HTR-8/SVneo (cell line): ENCODE measurements at regions not wholly inside any gene's neighbourhood (a gene's known extent, or its start where the extent isn't known, plus 50 kb on each side); places are given as distances from the start of the nearest gene placed in this dataset.

Experiments
- DNase-seq: peaks from one replicate; pipeline ENCODE4 v3.0.0; 2011; ENCODE audit warnings: low spot score, mixed read lengths; ENCODE audit not compliant: insufficient read length
- FAIRE-seq: peaks from 2 replicates; lab custom pipeline; 2011; peaks lifted over from hg19 to GRCh38; lab: Jason Lieb, UNC

DNA sequence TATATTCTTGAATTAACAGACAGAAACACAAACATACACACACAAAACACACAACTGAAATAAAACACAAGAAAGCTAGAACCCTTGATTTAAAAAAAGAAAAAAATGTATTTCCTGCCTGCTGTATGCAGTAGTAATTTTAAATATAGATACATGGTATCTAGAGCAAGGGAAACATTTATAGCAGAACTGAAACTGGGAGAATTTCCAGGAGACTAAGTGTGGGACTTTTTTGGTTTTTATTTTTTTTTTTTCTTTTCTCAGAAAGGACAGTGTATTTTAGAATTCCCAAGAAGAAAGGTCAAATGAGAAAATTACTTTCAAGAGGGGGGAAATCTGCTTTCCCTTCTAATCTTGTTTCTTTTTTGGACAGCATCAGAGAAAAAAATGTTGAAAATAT is 558.9 kb upstream of the PKDCC start:
- no peak for DNase-seq
- FAIRE-seq, result no peak

DNA sequence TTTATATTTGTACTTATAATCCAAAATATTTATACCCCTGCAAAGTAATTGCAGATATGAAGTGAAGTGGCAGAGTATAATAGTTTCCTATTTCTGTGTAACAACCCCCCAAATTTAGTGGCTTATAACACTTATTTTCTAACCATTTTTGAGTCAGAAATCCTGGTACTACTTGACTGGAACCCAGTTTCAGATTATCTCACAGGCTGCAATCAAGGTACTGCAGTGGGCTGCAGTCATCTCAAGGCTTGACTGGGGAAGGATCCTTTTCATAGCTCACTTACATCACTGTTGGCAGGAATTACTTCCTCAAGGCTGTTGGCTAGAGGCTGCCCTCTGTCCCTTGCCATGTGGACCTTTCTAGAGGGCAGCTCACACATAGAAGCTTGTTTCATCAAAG is 558.2 kb upstream of the PKDCC start:
- DNase-seq (no peak), FAIRE-seq (no peak)

DNA sequence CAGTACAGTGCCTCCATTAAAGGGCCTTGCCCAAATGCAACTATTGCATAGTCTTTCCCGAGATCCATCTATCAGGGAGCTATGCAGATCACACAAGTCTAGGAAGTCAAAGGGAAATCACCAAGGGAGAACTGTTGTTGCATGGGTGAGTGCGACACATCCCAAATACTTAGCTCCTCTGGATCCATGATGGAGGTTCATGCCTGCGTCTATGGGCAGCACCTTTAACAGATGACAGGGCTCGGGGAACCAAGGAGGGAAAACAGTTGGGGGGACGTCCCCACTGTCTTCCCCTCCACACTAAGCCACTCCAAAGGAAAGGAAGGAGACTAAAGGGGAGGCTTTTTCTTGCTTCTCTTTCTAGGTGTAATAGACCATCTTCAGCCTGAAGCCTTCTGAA is 552.8 kb upstream of the PKDCC start:
- no peak for DNase-seq
- FAIRE-seq, result no peak

GRCh38 chr2:41496908-41497307 is 550.9 kb upstream of the PKDCC start:
- FAIRE-seq (no peak), DNase-seq (no peak)

- DNase-seq, result no peak
Measured at GRCh38 chr2:41498781-41499180, 549.0 kb upstream of the PKDCC start.

GRCh38 chr2:41500895-41501294 is 546.9 kb upstream of the PKDCC start:
- DNase-seq (no peak), FAIRE-seq (no peak)

More at GRCh38 chr2:41498781-41499180, 549.0 kb upstream of the PKDCC start:
- FAIRE-seq, result no peak

DNA sequence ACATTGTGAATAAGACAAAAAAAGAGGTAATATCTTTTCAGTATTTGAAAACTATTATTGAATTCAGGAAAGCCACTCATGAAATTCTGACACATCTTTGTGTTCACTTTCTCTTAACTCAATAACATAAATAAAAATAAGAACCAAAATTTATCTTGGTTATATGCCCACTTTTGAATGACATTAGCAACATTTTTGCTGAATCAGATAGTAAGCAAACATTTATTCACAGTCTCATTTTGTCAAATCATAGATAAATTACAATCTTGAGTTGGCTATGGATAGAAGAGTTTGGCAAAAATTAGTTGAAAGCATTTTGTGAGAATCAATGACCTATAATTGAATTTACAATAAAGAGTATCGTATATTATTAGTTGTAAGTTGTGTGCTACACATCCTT is 545.1 kb upstream of the PKDCC start:
- DNase-seq (no peak), FAIRE-seq (no peak)

GRCh38 chr2:41504532-41504931 is 543.3 kb upstream of the PKDCC start:
- no peak for DNase-seq
- no peak for FAIRE-seq

DNA sequence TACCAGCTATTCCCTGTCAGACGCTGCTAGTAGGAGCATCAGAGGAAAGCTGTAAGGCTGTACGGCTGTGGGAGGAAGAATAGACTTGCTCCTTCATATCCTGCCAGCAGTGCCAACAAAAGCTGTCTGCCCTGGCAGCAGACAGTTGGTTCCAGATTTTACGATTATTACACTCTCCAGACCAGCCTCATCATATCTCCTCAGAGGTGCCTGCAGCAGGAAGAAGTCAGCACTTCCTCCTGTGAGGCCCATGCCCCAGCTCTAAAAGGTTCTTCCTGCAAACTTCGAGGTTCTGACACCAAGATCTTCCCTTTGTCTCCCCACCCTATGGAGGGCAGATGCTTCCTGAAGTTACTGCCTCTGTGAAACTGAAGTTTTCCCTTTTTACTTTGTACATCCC is 537.7 kb upstream of the PKDCC start:
- DNase-seq (no peak), FAIRE-seq (no peak)

GRCh38 chr2:41521211-41521610 is 526.6 kb upstream of the PKDCC start:
- no peak for FAIRE-seq

GRCh38 chr2:41527525-41528323 is 520.1 kb upstream of the PKDCC start:
- no peak for DNase-seq
- FAIRE-seq, result no peak

More at GRCh38 chr2:41521211-41521610, 526.6 kb upstream of the PKDCC start:
- DNase-seq, result no peak

DNA sequence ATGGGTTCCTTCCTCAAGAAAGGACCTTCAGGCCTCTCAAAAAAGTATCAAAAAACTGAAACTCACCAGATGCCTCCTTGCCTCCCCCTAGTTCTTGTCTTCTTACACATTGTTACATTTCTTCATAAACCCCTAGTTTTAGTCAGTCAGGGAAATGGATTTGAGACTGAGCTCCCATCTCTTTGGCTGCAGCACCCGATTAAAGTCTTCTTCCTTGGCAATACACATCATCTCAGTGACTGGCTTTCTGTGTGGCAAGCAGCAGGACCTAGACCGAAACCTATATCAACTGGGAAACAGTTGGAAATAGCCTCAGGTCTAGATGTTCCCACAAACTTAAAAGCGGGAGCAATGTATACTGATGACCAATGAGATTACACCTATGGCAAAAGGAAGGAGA is 512.2 kb upstream of the PKDCC start:
- no peak for DNase-seq
- FAIRE-seq, result no peak

DNA sequence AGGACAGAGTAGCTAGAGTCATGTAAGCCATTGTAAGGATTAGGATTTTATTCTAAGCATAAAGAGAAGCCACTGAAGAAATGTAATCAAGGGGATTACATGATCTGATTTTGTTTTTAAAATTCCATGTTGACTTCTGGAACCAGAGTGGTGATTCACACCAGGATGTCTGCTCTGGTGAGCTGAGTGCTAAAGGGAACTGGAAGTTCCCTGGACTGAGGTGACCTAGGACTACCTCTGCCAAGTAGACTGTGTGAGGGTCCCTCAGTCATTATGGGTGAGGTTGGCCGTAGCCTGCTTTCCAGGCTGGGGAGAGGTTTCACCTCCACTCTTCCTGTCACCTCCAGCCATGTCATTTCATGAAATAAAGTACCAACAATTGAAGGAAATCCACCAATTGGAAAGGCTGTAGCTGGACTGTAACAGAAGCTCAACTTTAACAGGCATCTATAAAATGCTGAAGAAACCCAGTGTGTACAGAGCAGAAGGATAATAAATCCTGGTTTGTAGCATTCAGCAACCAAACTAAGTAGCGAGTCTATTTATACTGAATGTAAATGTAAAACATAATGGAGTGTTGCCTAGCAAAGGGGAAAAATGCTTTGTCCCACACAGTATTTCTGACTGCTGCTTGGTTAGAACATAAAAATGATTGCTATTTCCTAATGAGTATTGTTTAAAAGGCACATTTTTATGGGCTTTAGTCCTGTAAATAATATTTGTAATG is 507.4 kb upstream of the PKDCC start:
- no peak for DNase-seq
- no peak for FAIRE-seq

DNA sequence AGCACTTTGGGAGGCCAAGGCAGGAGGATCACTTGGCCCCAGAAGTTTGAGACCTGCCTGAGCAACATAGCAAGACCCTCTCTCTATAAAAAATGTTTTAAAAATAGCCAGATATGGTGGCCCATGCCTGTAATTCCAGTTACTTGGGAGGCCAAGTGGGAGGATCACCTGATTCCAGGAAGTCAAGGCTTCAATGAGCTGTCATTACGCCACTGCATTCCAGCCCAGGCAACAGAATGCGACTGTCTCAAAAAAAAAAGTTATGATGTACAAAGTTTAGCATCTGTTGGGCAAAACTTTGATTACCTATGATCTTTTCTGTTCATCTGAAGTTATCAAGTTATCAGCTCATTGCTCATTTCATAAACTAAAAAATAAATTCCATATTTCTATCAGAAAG is 504.1 kb upstream of the PKDCC start:
- FAIRE-seq, result no peak

DNA sequence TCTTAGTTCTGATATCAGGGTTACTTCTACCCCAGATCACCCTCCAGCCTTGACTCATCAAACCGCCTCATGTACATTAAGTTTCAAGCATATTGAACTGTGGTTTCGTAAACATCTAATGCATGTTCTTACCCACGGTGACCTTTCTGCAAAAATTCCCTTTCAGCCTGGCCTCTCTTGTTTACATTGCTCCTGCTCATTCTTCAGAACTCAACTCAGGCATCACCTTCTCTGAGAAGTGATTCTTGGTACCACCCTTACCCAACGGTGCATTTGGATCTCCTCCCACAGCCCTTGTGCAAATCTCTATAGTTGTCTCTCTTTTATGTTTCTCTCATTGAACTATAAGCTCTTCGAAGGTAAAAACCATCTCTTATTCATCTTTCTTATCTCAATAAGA is 503.1 kb upstream of the PKDCC start:
- DNase-seq, result no peak
- FAIRE-seq, result no peak

More for the DNA sequence above, 504.1 kb upstream of the PKDCC start:
- DNase-seq, result no peak

- no peak for FAIRE-seq
Measured at GRCh38 chr2:41546031-41546430, 501.8 kb upstream of the PKDCC start.

DNA sequence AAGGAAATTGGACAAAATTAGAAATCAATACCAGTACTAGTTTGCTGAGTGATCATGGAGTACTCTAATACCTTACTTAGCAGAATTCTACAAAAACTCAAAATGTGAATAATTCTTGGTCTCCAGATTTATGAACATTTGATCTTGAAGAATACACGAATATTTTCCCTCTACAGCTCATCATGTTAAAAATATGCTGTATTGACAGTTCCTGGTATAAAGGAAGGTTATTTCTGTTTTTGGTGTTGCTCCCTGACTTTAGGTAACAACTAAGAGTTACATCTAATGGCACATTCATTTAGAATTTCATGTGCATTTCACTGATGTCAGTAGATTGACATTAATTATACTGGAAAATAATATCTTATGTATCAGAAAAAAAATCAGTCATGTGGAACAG is 479.2 kb upstream of the PKDCC start:
- FAIRE-seq, result no peak
- no peak for DNase-seq

More at GRCh38 chr2:41546031-41546430, 501.8 kb upstream of the PKDCC start:
- no peak for DNase-seq

- FAIRE-seq, result no peak
- no peak for DNase-seq
Measured at GRCh38 chr2:41572154-41572553, 475.7 kb upstream of the PKDCC start.

DNA sequence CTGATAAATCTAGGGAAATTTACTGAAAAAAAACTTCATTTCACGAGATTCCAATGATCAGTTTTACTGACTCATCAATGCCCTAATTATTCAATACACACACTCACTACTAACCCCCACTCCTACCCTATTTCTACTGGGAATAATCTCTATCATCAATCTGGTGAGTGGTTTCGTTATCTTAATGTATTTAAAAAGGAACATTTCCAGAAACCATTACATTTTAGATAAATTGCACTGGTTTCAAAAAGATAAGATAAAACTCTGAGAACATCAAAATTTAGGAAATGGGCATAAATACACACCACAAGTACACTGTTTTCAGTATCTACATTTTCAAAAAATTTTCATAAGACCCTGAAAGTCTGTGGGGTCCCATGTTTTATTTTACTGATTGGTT is 471.4 kb upstream of the PKDCC start:
- FAIRE-seq (no peak), DNase-seq (no peak)

DNA sequence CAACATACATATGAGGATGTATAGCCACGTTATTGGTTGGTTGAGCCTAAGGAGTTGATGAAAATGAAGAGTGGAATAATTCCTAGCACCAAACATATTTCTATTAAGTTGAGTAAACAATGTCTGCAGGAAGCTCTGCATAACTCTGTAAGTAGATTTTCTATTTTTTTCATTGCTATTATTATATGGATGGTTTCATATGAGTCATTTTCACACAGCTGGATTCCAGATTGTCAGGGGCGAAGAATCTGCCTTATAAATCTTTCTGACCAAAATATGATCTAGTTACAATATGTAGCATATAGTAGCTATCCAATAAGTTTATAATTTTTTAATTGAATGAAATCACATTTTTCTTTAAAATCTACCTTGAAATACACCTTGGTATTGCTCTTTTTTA is 468.0 kb upstream of the PKDCC start:
- FAIRE-seq, result no peak
- DNase-seq, result no peak

GRCh38 chr2:41580806-41581205 is 467.0 kb upstream of the PKDCC start:
- DNase-seq (no peak), FAIRE-seq (no peak)

DNA sequence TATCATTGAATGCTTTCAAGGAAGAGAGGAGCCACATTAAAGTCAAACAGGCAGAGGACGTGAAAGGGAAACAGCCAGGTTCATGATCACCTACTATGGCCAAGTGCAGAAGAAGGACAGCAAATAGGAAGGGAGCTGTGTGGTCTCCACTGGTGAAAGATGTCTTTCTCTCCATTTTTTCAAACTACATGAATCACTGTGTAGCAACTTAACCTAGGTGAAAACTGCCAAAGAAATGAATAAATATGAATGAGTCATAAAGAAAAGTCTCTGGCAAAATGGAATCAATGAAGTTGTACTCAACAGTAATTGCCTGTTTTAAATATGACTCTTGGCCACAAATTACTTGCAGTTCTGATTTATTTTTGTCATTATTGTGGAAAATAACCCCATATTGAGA is 452.6 kb upstream of the PKDCC start:
- DNase-seq, result no peak
- FAIRE-seq, result no peak
